ENCODE measurements at regions not wholly inside any gene's neighbourhood (a gene's known extent, or its start where the extent isn't known, plus 50 kb on each side); places are given as distances from the start of the nearest gene placed in this dataset.

DNA sequence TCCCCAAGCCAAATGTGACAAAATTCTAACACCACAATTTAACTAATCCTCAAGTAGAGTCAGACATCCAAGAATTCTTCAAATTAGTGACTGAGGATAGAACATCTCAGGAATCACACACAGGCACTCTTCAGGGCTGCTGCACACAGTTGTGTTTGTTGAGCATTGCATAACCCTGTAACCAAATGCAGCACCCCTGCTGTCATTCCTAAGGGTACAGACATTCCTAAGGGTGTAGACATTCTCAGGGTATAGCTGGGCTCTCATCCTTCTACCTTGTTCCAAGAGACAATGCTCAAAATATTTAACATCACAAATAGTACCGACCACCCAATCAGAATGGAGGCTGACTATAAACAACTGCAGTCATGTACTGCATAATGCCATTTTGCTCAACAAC is 107.1 kb upstream of the UBE2E2 start (continued):
- TF ChIP-seq RAD21 (IDR thresholded peaks at IDR 0.05 in 1 of 2, conservative IDR thresholded peaks at IDR 0.05 in 1 of 2; ENCODE audit: low read depth in 2 of 2, low read length in 2 of 2), result no peak

All from H1 (cell line).